ENCODE measurements at regions not wholly inside any gene's neighbourhood (a gene's known extent, or its start where the extent isn't known, plus 50 kb on each side); places are given as distances from the start of the nearest gene placed in this dataset.

DNA sequence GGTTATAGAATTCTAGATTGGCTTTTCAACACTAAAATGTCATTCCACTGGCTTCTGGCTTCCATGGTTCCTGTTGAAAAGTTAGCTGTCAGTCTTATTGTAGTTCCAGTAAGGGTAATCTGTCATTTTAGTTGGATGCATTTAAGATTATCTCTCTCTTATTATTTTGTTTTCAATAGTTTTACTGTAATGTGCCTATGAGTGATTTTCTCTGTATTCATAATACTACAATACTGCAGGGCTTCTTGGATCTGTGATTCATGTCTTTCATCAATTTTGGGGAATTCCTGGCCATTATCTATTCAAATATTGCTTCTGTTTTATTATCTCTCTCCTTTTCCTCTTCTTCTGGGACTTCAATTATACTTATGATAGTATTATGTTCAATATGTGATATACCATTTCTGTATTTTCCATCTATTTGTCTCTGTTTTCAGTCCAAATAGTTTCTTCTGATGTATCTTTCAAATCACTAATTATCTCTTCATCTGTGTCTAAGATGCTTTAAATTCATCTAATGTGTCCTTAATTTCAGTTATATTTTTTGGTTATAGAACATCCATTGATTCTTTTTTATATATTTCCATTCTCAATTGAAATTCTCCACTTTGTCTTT, 101.5 kb downstream of the KCTD15 start:
- TF ChIP-seq, protein P1, sequence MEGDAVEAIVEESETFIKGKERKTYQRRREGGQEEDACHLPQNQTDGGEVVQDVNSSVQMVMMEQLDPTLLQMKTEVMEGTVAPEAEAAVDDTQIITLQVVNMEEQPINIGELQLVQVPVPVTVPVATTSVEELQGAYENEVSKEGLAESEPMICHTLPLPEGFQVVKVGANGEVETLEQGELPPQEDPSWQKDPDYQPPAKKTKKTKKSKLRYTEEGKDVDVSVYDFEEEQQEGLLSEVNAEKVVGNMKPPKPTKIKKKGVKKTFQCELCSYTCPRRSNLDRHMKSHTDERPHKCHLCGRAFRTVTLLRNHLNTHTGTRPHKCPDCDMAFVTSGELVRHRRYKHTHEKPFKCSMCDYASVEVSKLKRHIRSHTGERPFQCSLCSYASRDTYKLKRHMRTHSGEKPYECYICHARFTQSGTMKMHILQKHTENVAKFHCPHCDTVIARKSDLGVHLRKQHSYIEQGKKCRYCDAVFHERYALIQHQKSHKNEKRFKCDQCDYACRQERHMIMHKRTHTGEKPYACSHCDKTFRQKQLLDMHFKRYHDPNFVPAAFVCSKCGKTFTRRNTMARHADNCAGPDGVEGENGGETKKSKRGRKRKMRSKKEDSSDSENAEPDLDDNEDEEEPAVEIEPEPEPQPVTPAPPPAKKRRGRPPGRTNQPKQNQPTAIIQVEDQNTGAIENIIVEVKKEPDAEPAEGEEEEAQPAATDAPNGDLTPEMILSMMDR (IDR thresholded peaks at IDR 0.05) = no peak
- TF ChIP-seq, protein P2, sequence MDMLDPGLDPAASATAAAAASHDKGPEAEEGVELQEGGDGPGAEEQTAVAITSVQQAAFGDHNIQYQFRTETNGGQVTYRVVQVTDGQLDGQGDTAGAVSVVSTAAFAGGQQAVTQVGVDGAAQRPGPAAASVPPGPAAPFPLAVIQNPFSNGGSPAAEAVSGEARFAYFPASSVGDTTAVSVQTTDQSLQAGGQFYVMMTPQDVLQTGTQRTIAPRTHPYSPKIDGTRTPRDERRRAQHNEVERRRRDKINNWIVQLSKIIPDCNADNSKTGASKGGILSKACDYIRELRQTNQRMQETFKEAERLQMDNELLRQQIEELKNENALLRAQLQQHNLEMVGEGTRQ (IDR thresholded peaks at IDR 0.05; ENCODE audit: borderline replicate concordance, low read depth, low read length) = no peak
- TF ChIP-seq, protein P3, sequence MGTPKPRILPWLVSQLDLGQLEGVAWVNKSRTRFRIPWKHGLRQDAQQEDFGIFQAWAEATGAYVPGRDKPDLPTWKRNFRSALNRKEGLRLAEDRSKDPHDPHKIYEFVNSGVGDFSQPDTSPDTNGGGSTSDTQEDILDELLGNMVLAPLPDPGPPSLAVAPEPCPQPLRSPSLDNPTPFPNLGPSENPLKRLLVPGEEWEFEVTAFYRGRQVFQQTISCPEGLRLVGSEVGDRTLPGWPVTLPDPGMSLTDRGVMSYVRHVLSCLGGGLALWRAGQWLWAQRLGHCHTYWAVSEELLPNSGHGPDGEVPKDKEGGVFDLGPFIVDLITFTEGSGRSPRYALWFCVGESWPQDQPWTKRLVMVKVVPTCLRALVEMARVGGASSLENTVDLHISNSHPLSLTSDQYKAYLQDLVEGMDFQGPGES (IDR thresholded peaks at IDR 0.05; ENCODE audit: low read depth, low read length) = no peak
- TF ChIP-seq MEF2A (IDR thresholded peaks at IDR 0.05; ENCODE audit: borderline replicate concordance, low read depth) (no peak), POLR2AphosphoS5 (IDR thresholded peaks at IDR 0.05; ENCODE audit: low read depth, low read length) (no peak), GABPA (IDR thresholded peaks at IDR 0.05; ENCODE audit: low read depth) (no peak), EZH2phosphoT487 (IDR thresholded peaks at IDR 0.05; ENCODE audit: borderline replicate concordance, low read depth) (no peak), NFIC (IDR thresholded peaks at IDR 0.05; ENCODE audit: borderline replicate concordance) (no peak)
- TF ChIP-seq, protein P4, sequence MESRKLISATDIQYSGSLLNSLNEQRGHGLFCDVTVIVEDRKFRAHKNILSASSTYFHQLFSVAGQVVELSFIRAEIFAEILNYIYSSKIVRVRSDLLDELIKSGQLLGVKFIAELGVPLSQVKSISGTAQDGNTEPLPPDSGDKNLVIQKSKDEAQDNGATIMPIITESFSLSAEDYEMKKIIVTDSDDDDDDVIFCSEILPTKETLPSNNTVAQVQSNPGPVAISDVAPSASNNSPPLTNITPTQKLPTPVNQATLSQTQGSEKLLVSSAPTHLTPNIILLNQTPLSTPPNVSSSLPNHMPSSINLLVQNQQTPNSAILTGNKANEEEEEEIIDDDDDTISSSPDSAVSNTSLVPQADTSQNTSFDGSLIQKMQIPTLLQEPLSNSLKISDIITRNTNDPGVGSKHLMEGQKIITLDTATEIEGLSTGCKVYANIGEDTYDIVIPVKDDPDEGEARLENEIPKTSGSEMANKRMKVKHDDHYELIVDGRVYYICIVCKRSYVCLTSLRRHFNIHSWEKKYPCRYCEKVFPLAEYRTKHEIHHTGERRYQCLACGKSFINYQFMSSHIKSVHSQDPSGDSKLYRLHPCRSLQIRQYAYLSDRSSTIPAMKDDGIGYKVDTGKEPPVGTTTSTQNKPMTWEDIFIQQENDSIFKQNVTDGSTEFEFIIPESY (IDR thresholded peaks at IDR 0.05; ENCODE audit: borderline replicate concordance, low read depth) = no peak

All from SK-N-SH (cell line).